GM10266 (cell line): ENCODE measurements at regions not wholly inside any gene's neighbourhood (a gene's known extent, or its start where the extent isn't known, plus 50 kb on each side); places are given as distances from the start of the nearest gene placed in this dataset.
"Not testable (repeated sequence)": the region's sequence is repeated elsewhere in the genome, so short reads cannot be mapped to it uniquely, and the experiment has no call there.

Experiments used
- DNase-seq: peaks from one replicate; pipeline ENCODE4 v3.0.0; 2012; ENCODE audit errors: extremely low spot score
- TF ChIP-seq, protein P1 (sequence below): IDR thresholded peaks from 2 replicates; pipeline ENCODE4 v1.5.1; 2012; ENCODE audit warnings: mild to moderate bottlenecking, low read depth; ENCODE audit not compliant: control insufficient read depth, insufficient read depth; ENCODE audit errors: missing control alignments

DNA sequence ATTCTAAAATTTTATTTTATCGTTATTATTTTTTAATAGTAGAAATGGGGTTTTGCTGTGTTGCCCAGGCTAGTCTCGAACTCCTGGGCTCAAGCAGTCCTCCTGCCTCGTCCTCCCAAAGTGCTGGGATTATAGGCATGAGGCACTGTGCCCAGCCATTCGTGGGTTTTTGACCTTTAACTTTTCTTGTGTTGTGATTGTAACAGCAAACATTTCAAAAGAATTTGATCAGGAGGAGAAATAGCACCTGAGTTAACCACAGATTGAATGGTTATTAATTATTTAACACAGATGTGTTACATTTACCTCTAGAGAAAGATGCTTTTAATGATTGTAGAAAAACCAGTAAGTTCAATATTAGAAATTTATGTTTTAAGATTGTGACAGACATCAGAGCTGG is 132.0 kb downstream of the HAUS1 start:
- DNase-seq, result no peak
- TF ChIP-seq, protein P1, sequence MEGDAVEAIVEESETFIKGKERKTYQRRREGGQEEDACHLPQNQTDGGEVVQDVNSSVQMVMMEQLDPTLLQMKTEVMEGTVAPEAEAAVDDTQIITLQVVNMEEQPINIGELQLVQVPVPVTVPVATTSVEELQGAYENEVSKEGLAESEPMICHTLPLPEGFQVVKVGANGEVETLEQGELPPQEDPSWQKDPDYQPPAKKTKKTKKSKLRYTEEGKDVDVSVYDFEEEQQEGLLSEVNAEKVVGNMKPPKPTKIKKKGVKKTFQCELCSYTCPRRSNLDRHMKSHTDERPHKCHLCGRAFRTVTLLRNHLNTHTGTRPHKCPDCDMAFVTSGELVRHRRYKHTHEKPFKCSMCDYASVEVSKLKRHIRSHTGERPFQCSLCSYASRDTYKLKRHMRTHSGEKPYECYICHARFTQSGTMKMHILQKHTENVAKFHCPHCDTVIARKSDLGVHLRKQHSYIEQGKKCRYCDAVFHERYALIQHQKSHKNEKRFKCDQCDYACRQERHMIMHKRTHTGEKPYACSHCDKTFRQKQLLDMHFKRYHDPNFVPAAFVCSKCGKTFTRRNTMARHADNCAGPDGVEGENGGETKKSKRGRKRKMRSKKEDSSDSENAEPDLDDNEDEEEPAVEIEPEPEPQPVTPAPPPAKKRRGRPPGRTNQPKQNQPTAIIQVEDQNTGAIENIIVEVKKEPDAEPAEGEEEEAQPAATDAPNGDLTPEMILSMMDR, result no peak

DNA sequence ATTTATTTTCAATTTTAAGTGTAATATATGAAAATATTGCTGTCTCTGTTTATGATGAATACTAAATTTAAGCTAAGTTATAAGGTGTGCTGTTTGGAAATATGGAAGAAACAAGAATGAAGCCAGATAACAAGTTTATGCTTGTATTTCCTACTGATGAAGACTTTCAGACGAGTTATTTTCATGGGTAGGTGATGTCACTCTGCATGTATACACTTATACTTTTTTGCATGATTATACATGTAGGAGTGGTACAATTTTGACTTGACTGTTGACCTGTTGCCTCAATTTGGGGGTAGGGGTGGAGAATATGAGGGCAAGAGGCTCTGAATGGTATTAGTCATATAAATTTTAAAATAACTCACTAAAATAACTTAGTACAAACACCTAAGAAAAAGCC is 133.7 kb downstream of the HAUS1 start:
- no peak for DNase-seq
- TF ChIP-seq, protein P1, result no peak

GRCh38 chr18:46239549-46239948 is 135.4 kb downstream of the HAUS1 start:
- DNase-seq, result no peak
- TF ChIP-seq, protein P1, result no peak

DNA sequence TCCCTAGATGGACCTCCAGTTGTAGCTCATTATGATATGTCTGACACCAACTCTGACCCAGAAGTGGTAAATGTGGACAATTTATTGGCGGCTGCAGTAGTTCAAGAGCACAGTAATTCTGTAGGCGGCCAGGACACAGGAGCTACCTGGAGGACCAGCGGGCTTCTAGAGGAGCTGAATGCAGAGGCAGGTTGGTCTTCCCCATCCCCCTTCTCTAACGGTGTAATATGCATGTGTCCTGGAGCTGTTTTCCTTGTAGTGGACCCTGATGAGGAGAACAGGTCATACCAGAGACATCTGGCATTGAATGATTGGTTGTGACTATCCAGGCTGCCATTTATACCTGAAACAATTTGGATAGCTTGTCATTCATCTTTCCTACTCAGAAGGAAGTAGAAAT is 135.8 kb downstream of the HAUS1 start:
- TF ChIP-seq, protein P1, result no peak
- no peak for DNase-seq

GRCh38 chr18:46241393-46241792 is 137.2 kb downstream of the HAUS1 start:
- DNase-seq, result not testable (repeated sequence)

DNA sequence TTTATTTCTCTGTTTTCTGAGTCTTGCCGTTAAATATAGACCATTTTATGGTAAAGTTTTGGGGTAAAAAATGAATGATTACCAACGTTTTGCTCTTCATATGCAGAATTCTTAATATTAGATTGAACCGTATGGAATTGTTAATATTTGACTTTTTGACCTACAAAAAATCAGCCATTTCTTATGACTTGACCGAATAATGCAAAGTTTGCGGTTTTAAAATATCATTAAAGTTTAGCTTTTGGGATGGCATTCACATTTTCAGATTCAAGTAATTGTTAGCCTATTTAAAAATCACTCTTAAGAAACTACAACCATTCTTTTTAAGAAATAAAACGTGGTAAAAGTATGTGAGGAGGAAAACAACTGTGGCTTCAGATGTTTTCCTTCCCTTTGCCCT is 138.0 kb downstream of the HAUS1 start:
- TF ChIP-seq, protein P1, result no peak
- no peak for DNase-seq

- no peak for DNase-seq
- TF ChIP-seq, protein P1, result no peak
Measured at GRCh38 chr18:46243095-46243494, 138.9 kb downstream of the HAUS1 start.

DNA sequence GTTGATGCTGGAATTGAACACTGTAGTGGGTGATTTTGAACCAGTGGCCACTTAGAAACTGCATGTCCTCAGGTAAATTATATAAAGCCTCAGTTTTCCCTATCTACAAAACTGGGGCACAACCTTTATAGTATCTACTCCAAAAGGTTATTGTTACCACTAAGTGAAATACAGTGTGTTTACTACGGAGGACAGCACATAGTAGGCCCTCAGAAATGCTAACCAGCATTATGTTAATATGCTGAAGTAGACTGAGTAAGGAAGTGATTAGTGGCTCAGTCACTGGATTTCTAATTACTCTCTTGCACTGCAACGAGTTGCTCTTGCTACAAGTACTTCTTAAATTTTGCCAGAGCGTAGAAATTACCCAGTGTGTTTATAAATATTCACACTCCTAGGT is 139.5 kb downstream of the HAUS1 start:
- TF ChIP-seq, protein P1, result no peak
- DNase-seq, result no peak
